Kidney glomerular epithelial cell (primary cell): ENCODE measurements at regions not wholly inside any gene's neighbourhood (a gene's known extent, or its start where the extent isn't known, plus 50 kb on each side); places are given as distances from the start of the nearest gene placed in this dataset.

Experiments
- DNase-seq: peaks from one replicate; lab custom pipeline; 2025; lab: John Stamatoyannopoulos, UW

GRCh38 chr11:110982214-110982613 lies 263.3 kb upstream of the POU2AF2 start:
- DNase-seq = no peak

- DNase-seq = peak; percentile 35
Measured at GRCh38 chr11:110979696-110980095, 265.8 kb upstream of the POU2AF2 start.

DNA sequence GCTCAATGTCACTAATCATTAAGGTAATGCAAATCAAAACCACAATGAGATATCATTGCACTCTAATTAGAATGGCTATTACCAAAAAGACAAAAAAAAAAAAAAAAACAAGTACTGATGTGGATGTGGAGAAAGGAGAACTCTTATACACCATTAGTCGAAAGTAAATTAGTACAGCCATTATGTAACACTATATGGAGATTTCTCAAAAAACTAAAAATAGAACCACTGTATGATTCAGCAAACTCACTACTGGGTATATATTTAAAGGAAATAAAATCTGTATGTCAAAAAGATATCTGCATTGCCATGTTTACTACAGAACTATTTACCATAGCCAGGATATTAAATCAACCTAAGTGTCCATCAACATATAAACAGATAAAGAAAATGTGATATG lies 265.4 kb upstream of the ARHGAP20 start:
- DNase-seq = no peak

- DNase-seq = no peak
Measured at GRCh38 chr11:110974731-110975130, 262.5 kb upstream of the ARHGAP20 start.

DNA sequence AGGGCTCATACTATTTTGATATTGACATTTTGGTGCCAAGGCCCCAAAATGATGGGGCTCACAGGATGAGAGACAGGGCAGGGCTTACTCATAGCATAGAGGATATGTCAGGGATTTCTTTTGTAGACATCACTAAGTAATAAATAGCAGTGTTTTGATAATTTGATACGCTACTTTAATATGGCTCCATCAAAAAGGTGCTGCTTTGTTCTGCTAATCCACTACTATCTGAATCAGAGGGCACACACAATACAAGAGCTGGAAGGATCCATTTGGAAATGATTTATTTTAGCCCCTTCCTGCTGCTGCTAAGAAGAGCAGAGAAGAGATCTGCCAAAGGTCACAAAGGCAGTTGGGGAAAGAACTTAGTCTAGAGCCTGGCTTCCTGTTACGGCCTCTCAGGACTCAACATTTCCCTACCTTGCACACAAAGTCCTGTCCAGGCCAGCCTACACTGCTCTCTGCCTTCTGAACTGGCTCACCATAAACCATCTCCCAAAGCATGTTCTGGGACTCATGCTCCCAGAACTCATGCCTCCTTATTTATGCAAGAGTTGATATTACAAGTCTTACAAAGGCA lies 261.3 kb upstream of the ARHGAP20 start:
- DNase-seq = no peak

GRCh38 chr11:110972640-110973039 lies 260.4 kb upstream of the ARHGAP20 start:
- DNase-seq = peak; percentile 35

- DNase-seq = no peak
Measured at GRCh38 chr11:110972106-110972505, 259.9 kb upstream of the ARHGAP20 start.

- DNase-seq = peak; percentile 61
Measured at GRCh38 chr11:110971140-110971539, 258.9 kb upstream of the ARHGAP20 start.

GRCh38 chr11:110968348-110969062 lies 256.3 kb upstream of the ARHGAP20 start:
- no peak for DNase-seq

DNA sequence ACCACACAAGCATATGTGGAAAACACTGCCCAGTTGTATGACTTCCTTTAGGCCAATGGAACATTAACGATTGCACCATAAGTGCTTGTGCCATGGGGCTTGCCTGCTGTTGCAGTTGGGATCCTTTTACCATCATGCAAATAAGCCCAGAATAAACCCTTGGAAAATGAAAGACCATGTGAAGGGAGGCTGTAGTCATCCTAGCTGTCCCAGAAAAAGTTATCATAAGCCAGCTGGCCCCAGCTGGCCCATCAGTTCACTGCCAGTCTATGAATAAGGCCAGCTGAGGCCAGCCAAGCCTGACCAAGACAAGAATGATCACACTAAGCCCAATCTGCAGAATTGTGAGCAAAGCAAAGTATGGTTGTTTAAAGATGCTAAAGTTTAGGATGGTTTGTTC lies 253.9 kb upstream of the ARHGAP20 start:
- DNase-seq = no peak

- DNase-seq = no peak
Measured at GRCh38 chr11:110962921-110963320, 250.7 kb upstream of the ARHGAP20 start.

GRCh38 chr11:110960167-110960566 lies 247.9 kb upstream of the ARHGAP20 start:
- DNase-seq = no peak

DNA sequence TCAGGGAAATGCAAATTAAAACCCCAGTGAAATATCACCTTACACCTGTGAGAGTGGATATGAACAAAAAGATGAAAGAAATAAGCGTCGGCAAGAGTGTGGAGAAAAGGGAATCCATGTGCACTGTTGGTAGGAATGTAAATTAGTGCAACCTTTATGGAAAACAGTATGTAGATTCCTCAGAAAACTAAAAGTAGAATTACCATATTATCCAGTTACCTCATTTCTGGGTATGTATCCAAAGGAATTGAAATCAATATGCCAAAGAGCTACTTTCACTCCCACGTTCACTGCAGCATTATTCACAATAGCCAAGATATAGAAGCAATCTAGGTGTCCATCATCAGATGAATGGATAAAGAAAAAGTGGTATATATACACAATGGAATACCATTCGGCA lies 246.0 kb upstream of the ARHGAP20 start:
- no peak for DNase-seq

- peak; percentile 73 for DNase-seq
Measured at GRCh38 chr11:110955776-110956175, 243.5 kb upstream of the ARHGAP20 start.

DNA sequence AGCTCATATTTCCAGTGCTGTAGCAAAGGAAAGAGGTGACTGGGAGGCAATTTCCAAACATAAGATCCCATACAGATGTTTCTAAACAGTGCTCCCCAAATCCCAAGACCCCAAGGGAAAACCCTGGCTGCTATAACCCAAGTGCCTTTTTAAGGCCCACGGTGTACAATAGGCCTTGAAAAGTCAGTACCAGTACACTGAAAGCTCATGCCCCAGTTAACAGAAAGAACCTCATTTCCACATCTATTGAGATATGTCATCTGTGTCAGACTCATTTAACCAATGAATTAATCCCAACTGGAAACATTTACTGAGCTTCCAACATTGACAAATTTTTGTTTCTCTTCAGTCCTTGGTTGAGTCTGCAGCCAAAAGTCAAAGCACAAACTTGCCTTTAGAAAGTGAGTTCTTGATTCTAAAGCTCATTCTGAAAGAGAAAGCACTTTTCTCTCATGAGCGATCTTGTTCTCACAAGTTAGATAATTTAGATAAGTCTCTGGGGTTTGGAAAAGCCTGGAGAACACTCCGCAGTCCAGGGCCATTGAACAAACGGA lies 239.8 kb upstream of the ARHGAP20 start:
- no peak for DNase-seq

- DNase-seq = no peak
Measured at GRCh38 chr11:110951037-110951949, 239.1 kb upstream of the ARHGAP20 start.

DNA sequence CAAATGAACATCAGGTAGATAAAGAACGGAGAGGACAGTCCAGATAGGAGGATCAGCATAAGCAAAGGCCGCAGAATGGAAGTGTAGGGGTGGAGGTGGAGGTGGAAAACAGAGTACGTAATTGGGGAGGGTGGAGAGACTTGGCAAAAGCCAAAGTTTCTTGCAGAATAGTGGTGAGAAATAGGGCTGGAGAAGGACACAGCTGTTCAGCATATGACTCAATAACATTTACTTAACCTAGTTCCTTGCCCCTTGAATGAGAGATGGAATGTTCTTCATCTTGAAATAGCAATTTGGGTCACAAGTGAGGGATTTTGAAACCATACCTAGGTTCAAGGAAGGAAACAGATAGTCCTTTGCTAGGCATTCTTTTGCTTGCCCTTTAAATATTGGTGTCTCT lies 235.9 kb upstream of the ARHGAP20 start:
- no peak for DNase-seq

- no peak for DNase-seq
Measured at GRCh38 chr11:110947096-110947495, 234.9 kb upstream of the ARHGAP20 start.

- DNase-seq = no peak
Measured at GRCh38 chr11:110939471-110939870, 227.2 kb upstream of the ARHGAP20 start.

DNA sequence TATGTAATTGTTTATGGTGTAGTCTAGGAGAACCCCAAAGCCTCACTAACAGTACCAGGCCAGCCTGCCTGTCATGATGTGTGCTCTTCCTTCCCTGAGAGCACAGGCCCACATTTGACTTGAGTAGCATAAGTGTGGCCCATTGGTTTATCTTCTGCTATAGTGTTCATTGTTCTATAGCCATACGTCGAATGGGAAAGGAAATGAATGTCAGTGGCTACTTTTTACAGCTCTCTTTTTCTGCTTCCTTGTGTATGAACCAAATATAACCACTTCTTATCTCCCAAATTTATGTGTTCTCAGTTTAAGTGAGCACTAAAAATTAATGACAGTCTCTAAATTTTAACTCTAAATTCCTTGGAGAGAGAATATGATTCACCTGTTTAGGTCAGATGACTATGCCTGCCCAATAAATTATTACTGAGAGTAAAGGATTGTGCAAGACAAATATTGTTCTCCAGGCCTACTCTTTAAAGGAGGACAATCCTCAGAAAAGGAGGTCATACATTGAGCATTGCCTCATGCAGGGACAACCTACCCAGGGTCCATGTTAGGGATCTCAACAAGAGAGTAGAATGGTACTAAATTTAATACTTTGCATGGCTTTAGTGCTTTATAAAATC lies 222.9 kb upstream of the ARHGAP20 start:
- peak; percentile 6 for DNase-seq

DNA sequence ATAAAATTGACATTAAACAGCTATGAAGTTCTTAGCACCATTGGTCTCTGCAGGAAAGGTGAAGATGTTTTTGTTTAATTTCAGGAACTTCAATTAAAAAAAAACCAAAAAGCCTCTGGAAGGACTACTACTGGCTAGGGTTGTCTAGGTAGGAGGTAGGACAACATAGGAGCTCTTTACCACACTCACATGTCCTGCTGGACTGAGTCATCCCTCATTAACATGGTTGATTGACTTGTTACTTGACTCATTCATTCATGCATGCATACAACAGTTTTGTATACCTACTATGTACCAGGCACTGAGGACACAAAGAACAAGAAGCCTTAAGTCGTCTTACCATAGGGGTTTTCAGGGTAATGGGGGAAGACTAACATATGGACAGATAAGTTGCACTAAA lies 216.9 kb upstream of the ARHGAP20 start:
- DNase-seq = no peak

DNA sequence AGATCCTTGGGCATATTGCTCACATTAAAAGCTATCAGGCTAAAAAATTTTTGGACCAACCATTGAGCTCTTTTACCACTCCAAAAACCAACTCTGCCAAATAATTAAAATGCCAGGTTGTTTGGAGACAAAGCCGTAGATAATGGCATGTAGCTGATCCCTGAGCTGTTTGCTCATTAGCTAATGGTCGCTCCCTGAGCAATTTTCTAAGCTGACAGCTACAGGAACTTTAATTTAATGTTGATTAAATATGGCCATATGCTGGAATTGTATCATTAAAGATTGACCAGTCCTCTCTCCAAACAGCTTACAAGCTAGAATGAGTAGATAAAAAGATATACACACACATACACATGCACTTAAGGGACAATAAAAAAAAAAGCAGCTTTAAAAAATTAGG lies 216.2 kb upstream of the ARHGAP20 start:
- no peak for DNase-seq
